GM12873 (cell line): ENCODE measurements at regions not wholly inside any gene's neighbourhood (a gene's known extent, or its start where the extent isn't known, plus 50 kb on each side); places are given as distances from the start of the nearest gene placed in this dataset.

Experiments
- TF ChIP-seq, protein P1 (sequence below): IDR thresholded peaks from 2 replicates; pipeline ENCODE4 v1.5.1; 2012; ENCODE audit warnings: low read depth, mild to moderate bottlenecking, moderate library complexity, low read length, control low read depth; ENCODE audit not compliant: insufficient read depth; ENCODE audit errors: missing control alignments

- TF ChIP-seq, protein P1, sequence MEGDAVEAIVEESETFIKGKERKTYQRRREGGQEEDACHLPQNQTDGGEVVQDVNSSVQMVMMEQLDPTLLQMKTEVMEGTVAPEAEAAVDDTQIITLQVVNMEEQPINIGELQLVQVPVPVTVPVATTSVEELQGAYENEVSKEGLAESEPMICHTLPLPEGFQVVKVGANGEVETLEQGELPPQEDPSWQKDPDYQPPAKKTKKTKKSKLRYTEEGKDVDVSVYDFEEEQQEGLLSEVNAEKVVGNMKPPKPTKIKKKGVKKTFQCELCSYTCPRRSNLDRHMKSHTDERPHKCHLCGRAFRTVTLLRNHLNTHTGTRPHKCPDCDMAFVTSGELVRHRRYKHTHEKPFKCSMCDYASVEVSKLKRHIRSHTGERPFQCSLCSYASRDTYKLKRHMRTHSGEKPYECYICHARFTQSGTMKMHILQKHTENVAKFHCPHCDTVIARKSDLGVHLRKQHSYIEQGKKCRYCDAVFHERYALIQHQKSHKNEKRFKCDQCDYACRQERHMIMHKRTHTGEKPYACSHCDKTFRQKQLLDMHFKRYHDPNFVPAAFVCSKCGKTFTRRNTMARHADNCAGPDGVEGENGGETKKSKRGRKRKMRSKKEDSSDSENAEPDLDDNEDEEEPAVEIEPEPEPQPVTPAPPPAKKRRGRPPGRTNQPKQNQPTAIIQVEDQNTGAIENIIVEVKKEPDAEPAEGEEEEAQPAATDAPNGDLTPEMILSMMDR = no peak
Measured at GRCh38 chr12:29983851-29984250, 200.1 kb upstream of the TMTC1 start.

- TF ChIP-seq, protein P1 = no peak
Measured at GRCh38 chr12:29980304-29980703, 196.6 kb upstream of the TMTC1 start.

DNA sequence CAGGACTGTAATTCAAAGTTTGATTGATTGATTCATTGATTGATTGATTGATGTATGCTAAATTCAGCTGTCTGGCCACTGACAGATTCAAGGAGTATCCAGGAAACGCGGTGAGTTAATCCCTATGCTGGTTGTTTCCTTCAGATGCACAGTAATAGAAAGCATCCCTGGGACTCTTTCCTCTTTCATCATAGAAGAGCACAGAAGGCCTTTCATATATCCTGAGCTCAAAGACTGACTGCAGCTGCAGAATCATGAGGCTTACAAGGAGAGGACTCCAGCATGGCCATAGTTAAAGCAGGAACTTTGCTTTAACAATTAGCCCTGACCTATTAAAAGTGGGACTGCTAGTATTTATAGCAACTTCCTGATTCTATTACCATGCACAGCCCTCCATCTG is 187.7 kb upstream of the TMTC1 start:
- TF ChIP-seq, protein P1 = no peak

DNA sequence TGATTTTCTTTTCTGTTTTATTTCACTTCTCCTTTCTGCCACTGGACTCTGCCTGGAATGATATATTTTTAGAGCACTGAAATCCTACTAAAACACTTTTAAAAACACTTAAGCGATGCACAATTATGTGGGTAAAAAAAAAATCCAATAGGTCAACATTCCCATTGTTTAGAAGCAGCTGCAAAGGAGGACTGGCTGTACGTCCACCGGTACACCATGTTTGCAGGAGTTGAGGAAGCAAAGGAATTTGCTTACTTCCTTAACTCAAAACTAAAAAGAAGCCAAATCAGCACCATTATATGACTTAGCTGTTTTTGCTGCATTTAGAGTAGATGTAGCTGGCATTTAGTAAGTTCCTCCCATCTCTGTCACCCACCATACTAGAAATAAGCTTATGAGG is 186.8 kb upstream of the TMTC1 start:
- TF ChIP-seq, protein P1 = no peak

GRCh38 chr12:29962276-29963035 is 178.7 kb upstream of the TMTC1 start:
- TF ChIP-seq, protein P1 = no peak

DNA sequence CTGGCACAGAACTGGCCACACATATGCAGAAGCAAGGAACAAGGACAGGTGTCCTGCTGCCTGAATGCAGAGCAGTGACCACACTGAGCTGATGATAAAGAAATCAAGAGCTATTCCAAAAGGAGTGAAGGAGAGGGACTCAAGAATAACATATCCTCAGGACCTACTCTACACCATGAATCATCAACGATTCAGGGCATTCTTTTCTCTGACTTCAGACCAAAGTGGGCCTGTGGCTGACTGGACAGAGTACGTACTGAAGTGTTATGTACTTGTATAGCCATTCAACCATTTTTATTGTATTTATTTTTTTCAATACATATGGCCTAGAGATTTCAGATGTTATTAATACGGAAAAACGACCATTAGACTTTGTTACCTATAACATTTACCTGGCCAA is 177.5 kb upstream of the TMTC1 start:
- TF ChIP-seq, protein P1 = no peak

GRCh38 chr12:29960122-29960521 is 176.4 kb upstream of the TMTC1 start:
- TF ChIP-seq, protein P1 = no peak

DNA sequence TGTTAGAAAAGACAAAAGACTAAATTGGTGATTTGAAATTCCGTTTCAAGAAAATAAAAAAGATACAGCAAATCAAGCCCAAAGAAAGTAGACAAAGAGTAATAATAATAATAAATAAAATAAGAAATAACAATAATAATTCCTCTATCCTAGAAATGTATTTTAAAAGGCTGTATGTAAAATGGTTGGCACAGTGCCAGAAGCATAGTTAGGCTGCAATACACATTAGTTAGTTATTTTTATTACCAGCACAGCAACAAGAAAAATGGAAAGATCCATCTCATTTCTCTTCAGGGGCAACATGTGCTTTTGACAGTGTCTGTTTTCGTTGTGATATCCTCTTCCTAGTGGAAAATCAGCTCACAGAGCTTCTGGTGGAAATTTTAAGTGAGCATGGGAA is 174.1 kb upstream of the TMTC1 start:
- TF ChIP-seq, protein P1 = no peak
